ENCODE measurements at regions not wholly inside any gene's neighbourhood (a gene's known extent, or its start where the extent isn't known, plus 50 kb on each side); places are given as distances from the start of the nearest gene placed in this dataset.

DNA sequence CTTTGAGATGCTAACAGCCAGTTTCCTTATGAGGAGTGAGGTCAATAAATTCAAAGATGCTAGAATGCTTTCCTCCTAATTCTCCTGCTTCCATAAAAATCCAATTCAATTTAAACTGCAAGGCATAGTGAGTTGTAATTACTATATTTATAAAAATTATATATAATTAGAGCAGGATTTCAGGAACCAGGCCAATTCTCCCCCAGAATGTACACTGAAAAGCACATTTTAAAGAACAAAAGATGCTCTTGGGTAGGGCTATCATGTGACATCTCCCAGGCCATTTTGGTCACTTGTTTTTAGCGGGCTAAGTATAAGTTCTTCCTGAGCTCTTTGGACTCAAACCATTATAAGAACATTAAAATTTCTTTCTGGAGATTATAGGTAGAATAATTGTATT lies 195.7 kb upstream of the KCNG1 start:
- TF ChIP-seq EZH2phosphoT487 (IDR thresholded peaks at IDR 0.05; ENCODE audit: low read depth) (no peak), CTCF (IDR thresholded peaks at IDR 0.05; ENCODE audit: low read depth, low read length) (no peak)
